ENCODE measurements at regions not wholly inside any gene's neighbourhood (a gene's known extent, or its start where the extent isn't known, plus 50 kb on each side); places are given as distances from the start of the nearest gene placed in this dataset.

GRCh38 chr1:209404577-209404976 is 178.9 kb upstream of the CAMK1G start:
- Histone ChIP-seq H3K9me3 (ENCODE audit: low read length) (no peaks in the 10 kb centered on the region), H3K9ac (ENCODE audit: low read length) (no peak overlapping the region), H3F3A (ENCODE audit: insufficient read depth, low read length, poor library complexity, severe bottlenecking) (no peaks in the 10 kb centered on the region), H2AFZ (ENCODE audit: low read depth, low read length) (no peak overlapping the region), H3K9me2 (ENCODE audit: insufficient read depth, low read length) (no peaks in the 10 kb centered on the region), H3K27me3 (ENCODE audit: insufficient read depth, low read depth, low read length) (no peaks in the 10 kb centered on the region), H3K36me3 (ENCODE audit: insufficient read depth, low read length) (no peaks in the 10 kb centered on the region), H3K4me3 (ENCODE audit: low read length) (no peak overlapping the region), H3K79me2 (replicated peaks; ENCODE audit: insufficient read depth, low read length) (no peaks in the 10 kb centered on the region), H3K4me2 (ENCODE audit: low read length) (no peak overlapping the region), H4K20me1 (ENCODE audit: insufficient read depth) (no peaks in the 10 kb centered on the region), H3K27ac (ENCODE audit: low read length) (no peak overlapping the region)
- TF ChIP-seq EZH2 (IDR thresholded peaks at IDR 0.05; ENCODE audit: borderline replicate concordance, insufficient read depth, low read length, poor library complexity, severe bottlenecking) (no peak), POLR2AphosphoS5 (IDR thresholded peaks at IDR 0.05) (no peak)

DNA sequence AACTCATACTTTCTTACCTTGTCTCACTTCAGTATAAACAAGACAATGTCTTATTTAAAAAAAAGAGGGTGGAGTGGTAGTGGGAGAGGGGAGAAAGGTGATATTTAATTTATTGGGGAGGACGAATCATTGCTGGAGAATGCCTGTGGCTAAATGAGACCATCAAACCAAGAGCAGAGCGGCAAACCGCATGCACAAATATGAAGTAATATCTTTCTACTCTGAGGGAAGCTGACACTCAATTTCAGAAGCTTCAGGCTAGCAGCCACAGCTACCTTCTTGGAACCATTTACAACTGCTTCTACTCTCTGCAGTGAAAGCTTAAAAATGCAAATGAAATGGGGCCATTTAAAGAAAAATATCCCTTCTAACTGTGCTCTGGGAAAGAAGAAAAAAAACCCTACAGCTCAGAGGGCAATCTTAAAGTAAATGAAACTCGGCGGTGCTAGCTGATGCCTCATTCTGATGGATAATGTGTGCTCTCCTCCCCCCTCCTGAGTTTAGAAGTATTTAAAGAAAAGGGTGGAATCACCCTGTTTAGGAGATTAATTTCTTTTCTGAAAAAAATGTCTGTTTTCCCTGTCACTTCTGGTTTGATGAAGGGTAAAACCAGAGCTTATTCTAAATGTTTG is 178.2 kb upstream of the CAMK1G start:
- Histone ChIP-seq H2AFZ (ENCODE audit: low read depth, low read length) (no peak overlapping the region), H3K9me2 (ENCODE audit: insufficient read depth, low read length) (no peaks in the 10 kb centered on the region), H3K9ac (ENCODE audit: low read length) (no peak overlapping the region), H4K20me1 (ENCODE audit: insufficient read depth) (no peaks in the 10 kb centered on the region), H3K79me2 (replicated peaks; ENCODE audit: insufficient read depth, low read length) (no peaks in the 10 kb centered on the region), H3K4me2 (ENCODE audit: low read length) (peak overlapping the region; percentile 4), H3K27me3 (ENCODE audit: insufficient read depth, low read depth, low read length) (no peaks in the 10 kb centered on the region), H3F3A (ENCODE audit: insufficient read depth, low read length, poor library complexity, severe bottlenecking) (no peaks in the 10 kb centered on the region), H3K36me3 (ENCODE audit: insufficient read depth, low read length) (no peaks in the 10 kb centered on the region), H3K9me3 (ENCODE audit: low read length) (no peaks in the 10 kb centered on the region), H3K27ac (ENCODE audit: low read length) (no peak overlapping the region), H3K4me3 (ENCODE audit: low read length) (peak overlapping the region; percentile 15)
- no peak for TF ChIP-seq EZH2 (IDR thresholded peaks at IDR 0.05; ENCODE audit: borderline replicate concordance, insufficient read depth, low read length, poor library complexity, severe bottlenecking)
- TF ChIP-seq MXI1 (conservative IDR thresholded peaks at IDR 0.05; ENCODE audit: poor library complexity, severe bottlenecking), result no peak
- no peak for TF ChIP-seq TAF1 (IDR thresholded peaks at IDR 0.05; ENCODE audit: low read depth)
- TF ChIP-seq, protein P1, sequence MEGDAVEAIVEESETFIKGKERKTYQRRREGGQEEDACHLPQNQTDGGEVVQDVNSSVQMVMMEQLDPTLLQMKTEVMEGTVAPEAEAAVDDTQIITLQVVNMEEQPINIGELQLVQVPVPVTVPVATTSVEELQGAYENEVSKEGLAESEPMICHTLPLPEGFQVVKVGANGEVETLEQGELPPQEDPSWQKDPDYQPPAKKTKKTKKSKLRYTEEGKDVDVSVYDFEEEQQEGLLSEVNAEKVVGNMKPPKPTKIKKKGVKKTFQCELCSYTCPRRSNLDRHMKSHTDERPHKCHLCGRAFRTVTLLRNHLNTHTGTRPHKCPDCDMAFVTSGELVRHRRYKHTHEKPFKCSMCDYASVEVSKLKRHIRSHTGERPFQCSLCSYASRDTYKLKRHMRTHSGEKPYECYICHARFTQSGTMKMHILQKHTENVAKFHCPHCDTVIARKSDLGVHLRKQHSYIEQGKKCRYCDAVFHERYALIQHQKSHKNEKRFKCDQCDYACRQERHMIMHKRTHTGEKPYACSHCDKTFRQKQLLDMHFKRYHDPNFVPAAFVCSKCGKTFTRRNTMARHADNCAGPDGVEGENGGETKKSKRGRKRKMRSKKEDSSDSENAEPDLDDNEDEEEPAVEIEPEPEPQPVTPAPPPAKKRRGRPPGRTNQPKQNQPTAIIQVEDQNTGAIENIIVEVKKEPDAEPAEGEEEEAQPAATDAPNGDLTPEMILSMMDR (IDR thresholded peaks at IDR 0.05; ENCODE audit: poor library complexity, severe bottlenecking), result no peak
- TF ChIP-seq RAD21 (conservative IDR thresholded peaks at IDR 0.05), result no peak
- no peak for TF ChIP-seq POLR2AphosphoS5 (IDR thresholded peaks at IDR 0.05)
- TF ChIP-seq, protein P2, sequence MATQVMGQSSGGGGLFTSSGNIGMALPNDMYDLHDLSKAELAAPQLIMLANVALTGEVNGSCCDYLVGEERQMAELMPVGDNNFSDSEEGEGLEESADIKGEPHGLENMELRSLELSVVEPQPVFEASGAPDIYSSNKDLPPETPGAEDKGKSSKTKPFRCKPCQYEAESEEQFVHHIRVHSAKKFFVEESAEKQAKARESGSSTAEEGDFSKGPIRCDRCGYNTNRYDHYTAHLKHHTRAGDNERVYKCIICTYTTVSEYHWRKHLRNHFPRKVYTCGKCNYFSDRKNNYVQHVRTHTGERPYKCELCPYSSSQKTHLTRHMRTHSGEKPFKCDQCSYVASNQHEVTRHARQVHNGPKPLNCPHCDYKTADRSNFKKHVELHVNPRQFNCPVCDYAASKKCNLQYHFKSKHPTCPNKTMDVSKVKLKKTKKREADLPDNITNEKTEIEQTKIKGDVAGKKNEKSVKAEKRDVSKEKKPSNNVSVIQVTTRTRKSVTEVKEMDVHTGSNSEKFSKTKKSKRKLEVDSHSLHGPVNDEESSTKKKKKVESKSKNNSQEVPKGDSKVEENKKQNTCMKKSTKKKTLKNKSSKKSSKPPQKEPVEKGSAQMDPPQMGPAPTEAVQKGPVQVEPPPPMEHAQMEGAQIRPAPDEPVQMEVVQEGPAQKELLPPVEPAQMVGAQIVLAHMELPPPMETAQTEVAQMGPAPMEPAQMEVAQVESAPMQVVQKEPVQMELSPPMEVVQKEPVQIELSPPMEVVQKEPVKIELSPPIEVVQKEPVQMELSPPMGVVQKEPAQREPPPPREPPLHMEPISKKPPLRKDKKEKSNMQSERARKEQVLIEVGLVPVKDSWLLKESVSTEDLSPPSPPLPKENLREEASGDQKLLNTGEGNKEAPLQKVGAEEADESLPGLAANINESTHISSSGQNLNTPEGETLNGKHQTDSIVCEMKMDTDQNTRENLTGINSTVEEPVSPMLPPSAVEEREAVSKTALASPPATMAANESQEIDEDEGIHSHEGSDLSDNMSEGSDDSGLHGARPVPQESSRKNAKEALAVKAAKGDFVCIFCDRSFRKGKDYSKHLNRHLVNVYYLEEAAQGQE (IDR thresholded peaks at IDR 0.05; ENCODE audit: borderline replicate concordance), result no peak
- no peak for TF ChIP-seq EP300 (conservative IDR thresholded peaks at IDR 0.05; ENCODE audit: poor library complexity, severe bottlenecking)
- TF ChIP-seq SMC3 (conservative IDR thresholded peaks at IDR 0.05; ENCODE audit: poor library complexity), result no peak
